ENCODE measurements at regions not wholly inside any gene's neighbourhood (a gene's known extent, or its start where the extent isn't known, plus 50 kb on each side); places are given as distances from the start of the nearest gene placed in this dataset.

DNA sequence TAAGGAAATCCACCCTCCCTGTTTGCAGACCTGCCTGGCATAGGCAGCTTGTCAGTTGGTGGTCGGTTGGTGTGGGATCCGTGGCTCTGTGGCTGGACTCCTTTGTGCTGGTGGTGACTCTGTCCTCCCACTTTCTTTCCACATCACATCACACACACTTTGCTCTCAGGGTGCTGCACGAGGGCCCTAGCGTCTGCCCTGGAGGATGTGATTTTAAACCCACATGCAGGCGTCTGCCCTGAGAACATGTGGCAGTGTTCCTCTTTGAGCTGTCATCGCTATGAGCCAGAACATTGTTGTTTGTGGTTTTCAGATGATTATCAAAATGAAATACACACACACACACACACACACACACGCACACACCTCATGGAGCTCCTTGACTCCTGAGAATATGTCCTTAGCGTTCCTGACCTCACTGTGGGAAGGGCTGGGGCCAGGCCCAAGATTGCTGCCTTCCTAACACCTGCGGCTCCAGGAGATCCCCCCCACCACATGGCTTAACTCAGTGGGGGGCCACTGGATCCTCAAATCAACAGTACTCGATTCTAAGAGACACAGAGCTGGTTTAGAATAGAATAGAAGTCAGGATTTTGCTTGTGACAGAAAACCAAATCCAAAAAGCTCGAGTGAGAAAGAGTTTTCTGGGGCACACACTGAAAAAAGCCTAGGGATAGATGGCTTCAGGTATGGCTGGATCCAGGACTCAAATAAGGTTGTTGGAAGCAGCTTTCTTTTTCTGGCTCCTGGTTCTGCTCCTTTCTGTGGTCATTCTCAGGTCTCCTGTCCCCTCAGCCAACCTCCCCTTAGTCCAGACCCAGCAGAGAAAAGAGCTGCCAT, 54.8 kb downstream of the RTP5 start:
- peak; percentile 47 for DNase-seq

DNA sequence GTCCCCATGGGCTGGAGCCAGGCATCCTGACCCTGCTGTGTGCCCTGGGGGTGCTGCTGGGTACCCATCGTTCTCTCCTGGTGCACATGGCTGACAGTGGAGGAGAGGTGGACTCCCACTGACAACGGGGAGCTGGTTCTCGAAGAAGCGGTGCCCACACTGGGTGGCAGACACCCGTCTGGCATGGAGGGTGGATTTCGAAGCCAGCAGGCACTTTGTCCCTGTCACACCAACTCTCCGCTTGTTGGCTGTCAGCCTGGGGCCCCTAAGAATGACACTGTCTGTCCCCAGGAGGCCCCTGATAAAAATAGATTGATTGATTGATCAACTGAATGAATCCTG, 55.4 kb downstream of the RTP5 start:
- DNase-seq: no peak

- DNase-seq: no peak
Measured at GRCh38 chr2:241925277-241925676, 55.7 kb downstream of the RTP5 start.

GRCh38 chr2:241925821-241926441, 56.4 kb downstream of the RTP5 start:
- no peak for DNase-seq

- no peak for DNase-seq
Measured at GRCh38 chr2:241926541-241927311, 57.2 kb downstream of the RTP5 start.

- no peak for DNase-seq
Measured at GRCh38 chr2:241929551-241930490, 60.3 kb downstream of the RTP5 start.

GRCh38 chr2:241931084-241931975, 61.8 kb downstream of the RTP5 start:
- DNase-seq: no peak

GRCh38 chr2:241931976-241932898, 62.7 kb downstream of the RTP5 start:
- DNase-seq: no peak

GRCh38 chr2:241932899-241933178, 63.3 kb downstream of the RTP5 start:
- DNase-seq: no peak

GRCh38 chr2:241933179-241933911, 63.8 kb downstream of the RTP5 start:
- peak; percentile 22 for DNase-seq

DNA sequence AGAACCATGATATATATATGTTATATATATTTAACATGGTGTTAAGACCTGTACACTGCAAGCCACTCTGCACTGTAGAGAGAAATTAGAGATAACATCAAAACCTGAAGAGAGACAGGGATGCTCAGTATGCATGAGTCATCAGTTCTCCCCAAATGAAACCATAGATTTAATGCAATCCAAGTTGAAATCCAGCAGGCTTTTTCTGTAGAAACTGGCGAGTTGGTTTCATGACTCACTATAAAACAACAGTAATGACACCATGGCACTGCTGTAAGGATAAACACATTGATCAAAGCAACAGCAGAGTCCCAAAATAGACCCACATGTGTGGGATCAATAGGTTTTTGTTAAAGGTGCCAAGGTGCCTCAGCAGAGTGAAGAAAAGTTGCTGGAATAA, 65.8 kb downstream of the RTP5 start:
- peak; percentile 23 for DNase-seq

- no peak for DNase-seq
Measured at GRCh38 chr2:241935774-241936173, 66.2 kb downstream of the RTP5 start.

GRCh38 chr2:241936457-241937133, 67.1 kb downstream of the RTP5 start:
- no peak for DNase-seq

- no peak for DNase-seq
Measured at GRCh38 chr2:241937297-241937696, 67.8 kb downstream of the RTP5 start.

DNA sequence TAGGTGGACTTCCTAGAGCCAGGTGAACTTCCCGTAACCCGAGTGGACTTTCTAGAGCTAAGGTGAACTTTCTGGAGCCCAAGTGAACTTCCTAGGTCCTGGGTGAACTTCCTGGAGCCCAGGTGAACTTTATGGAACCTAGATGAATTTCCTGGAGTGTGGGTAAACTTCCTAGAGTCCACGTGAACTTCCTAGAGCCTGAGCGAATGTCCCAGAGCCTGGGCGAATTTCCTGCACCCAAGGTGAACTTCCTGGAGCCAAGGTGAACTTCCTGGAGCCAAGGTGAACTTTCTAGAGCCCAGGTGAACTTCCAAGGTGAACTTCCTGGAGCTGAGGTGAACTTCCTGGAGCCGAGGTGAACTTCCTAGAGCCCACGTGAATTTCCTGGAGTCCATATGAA, 70.0 kb downstream of the RTP5 start:
- no peak for DNase-seq

- peak; percentile 15 for DNase-seq
Measured at GRCh38 chr2:241940329-241940728, 70.8 kb downstream of the RTP5 start.

DNA sequence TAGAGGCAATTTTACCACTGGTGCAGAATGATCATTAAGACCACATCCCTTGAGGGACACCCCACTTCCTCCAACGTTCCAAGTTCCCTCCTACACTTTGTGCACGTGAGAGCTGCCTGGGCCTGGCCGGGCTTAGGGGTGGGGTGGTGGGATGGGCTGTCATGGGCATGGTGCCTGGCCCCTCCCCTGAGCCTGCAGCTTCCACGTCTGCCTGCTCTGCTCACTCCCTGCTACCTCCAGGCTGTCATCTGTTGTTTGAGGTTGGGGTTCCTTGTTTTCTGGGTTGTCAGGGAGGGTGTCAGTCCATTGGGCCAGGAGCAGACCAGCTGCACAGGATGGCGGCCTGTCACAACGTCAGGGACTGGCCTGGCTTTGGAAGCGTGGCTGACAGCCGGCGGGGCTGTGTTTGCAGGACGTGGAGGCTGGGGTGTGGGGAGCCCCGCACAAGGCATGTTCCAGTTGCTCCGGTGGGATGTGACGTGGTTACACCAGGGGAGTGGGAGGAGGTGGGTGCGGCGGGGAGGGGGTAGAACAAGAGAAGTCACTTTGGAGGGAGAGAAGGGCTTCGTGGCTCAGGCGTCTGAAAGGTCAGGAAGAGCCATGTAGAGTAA, 72.3 kb downstream of the RTP5 start:
- DNase-seq: no peak

GRCh38 chr2:241942416-241943208, 73.1 kb downstream of the RTP5 start:
- no peak for DNase-seq
